NCI-H748 (cell line): ENCODE measurements at regions not wholly inside any gene's neighbourhood (a gene's known extent, or its start where the extent isn't known, plus 50 kb on each side); places are given as distances from the start of the nearest gene placed in this dataset.

ENCODE experiments used
- DNase-seq: peaks from one replicate; lab custom pipeline; 2025; ENCODE audit not compliant: unreplicated experiment; lab: John Stamatoyannopoulos, UW

DNA sequence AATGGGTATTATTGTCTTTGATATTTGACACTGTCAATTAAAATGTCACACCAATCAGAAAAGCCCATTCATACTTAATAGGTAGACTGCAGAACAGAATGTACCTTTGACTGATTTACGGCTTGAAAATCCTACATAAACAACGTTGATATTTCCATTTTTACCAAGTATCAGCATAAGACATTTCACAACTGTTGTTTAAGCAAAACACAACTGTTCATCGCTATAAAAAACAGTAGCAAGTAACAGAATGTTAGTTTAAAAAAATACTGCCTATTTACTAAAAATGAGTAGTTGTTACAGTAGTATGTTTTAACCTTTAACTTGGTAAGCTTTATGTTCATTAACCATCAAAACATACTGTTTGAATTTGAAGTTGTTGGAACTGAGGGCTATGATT, 1096.6 kb downstream of the PCDH17 start:
- DNase-seq = peak; percentile 68

DNA sequence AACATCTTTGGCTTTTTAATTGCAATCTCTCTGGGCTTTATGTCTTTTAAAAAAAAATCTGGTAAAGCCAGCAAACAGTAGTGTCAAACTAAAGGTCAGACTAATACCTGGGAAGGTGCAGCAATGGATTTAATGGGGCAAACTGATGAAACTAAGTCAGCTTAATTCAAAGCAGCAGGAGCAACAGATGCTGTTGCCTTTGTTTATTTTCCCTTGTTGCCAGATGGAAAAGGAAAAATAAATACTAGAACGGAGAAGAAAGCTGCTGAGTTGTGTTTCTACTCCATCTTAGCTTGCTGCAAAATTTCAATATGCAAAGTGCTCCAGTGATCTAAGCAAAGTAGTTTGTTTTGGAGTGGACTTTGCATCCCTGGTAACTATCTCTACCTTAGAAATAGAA, 1097.8 kb downstream of the PCDH17 start:
- DNase-seq = no peak

DNA sequence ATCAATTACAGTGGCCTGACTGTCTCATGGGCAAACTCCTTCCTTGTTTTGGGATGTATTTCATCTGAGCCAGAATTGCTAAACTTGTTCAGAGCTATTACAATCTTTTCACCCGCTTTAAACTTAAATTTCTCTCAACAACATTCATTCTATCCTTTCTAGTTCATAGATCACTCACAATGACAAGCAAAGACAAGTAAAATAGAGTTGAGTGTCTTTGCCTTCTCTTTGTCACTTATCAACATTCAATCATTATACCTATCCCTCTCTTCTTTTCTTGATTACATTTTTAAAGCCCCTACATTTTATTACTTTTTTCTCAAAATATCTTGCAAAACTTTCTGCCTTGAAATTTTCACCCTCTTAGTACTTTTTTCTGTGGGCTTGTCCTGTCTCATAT, 1113.1 kb downstream of the PCDH17 start:
- DNase-seq = no peak

DNA sequence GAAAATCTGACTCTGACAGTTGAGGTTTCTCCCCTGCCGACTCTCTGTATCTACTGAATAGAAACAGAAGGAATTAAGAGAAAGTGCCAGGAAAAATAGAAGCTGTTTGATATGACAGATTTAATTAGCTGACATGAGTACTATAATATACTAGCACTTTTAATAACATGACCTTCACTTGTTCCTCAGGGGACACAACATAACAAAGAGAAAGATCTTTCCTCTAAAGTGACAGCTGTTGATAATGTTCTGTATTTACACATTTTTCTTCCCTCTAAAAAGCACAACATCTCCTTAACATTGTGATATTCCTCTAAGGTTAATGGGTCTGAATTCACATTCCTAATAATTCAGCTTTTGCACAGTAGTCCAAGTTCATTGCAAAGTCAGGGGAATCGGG, 1136.0 kb downstream of the PCDH17 start:
- DNase-seq = no peak

DNA sequence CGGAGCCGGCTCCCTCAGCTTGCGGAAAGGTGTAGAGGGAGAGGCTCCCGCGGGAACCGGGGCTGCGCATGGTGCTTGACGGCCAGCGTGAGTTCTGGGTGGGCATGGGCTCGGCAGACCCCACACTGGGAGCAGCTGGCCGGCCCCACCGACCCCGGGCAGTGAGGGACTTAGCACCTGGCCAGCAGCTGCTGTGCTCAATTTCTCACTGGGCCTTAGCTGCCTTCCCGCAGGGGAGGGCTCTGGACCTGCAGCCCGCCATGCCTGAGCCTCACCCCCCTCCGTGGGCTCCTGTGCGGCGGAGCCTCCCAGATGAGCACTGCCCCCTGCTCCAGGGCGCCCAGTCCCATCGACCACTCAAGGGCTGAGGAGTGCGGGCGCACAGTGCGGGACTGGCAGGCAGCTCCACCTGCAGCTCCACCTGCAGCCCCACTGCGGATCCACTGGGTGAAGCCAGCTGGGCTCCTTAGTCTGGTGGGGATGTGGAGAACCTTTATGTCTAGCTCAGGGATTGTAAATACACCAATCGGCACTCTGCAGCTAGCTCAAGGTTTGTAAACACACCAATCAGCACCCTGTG, 1141.8 kb downstream of the PCDH17 start:
- DNase-seq = no peak

DNA sequence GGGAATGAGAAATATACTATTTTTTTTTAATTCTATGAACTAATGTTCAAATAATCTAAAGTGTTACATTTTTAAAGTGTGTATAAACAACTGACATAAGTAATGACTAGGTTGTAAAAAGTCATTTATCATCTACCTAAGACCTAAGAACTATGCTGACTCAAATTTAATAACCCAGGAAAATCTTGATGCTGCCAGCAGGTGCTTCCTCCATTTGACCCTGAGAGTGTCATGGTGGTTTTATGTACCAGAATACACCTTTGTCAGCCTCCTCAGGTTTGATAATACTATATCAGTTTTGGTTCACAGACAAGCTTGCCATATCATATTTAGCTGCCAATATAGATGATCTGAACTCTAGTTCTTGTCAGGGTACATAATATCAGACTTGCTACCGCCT, 1151.2 kb downstream of the PCDH17 start:
- no peak for DNase-seq

DNA sequence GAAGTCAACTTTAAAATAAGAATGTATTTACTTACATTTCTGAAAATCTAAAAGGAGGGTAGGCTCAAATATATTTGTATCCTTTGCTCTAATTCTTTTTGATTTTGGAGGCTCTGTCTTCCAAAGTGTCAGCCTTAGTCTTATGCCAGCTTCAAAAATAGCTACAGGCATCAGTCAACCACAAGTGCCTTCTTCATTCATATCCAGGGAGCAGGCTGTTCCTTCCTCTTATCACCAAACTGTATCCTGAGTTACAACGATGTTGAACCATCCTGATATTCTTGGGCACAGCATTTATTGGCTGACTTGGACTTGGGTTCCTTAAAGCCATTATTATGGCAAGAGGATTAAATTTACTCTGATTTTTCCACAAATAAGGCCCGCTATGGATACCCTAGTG, 1161.3 kb downstream of the PCDH17 start:
- DNase-seq = no peak

DNA sequence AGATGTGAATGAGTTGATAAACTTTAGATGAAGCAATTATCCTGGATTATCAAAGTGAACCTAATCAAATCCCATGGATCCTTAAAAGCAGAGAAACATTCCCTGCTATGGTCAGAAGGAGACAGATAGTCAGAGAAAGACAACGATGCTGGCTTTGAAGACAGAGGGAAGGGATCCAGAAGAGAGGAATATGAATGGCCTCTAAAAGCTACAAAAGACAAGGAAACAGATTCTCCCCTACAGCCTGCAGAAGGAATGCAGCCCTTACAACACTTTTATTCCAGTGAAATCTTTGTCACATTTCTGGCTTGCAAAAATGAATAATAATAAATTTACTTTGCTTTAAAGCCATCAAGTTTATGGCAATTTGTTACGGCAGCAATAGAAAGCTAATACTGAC, 1164.2 kb downstream of the PCDH17 start:
- no peak for DNase-seq

DNA sequence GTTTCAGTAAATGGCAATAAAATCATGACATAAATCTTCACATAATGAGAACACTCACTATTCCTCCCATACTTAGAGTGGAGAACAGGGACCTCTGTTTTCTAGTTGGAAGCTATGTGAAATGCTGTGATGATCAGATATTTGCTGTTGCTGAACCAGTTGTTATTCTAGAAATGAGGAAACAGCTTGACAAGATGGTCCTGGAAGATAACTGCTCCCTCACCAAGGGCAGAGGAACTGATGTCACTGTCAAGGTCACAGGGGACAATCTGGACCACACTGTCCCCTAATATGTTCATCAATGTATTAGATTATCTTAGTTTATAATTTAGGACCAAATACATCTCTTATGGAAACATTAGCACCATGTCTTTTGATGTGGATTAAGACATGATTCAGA, 1173.3 kb downstream of the PCDH17 start:
- no peak for DNase-seq

DNA sequence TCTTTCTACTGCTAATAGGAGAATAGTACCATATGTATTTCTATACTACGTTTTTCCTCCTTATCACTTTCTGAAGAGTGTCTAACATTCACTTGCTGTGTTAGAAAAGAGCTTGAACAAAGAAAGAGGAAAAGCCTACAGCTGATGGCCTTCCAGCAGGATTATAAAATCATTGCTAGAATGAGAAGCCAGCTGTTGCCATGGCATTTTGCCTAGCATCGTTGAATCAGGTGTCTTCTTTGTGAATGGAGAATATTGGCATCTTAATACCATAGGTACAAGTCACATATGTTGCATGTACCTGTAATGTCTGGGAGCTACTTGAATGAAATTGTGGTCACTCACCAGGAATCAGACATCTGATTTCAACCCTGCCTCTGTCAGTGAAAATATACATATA, 1174.9 kb downstream of the PCDH17 start:
- DNase-seq = peak; percentile 40

DNA sequence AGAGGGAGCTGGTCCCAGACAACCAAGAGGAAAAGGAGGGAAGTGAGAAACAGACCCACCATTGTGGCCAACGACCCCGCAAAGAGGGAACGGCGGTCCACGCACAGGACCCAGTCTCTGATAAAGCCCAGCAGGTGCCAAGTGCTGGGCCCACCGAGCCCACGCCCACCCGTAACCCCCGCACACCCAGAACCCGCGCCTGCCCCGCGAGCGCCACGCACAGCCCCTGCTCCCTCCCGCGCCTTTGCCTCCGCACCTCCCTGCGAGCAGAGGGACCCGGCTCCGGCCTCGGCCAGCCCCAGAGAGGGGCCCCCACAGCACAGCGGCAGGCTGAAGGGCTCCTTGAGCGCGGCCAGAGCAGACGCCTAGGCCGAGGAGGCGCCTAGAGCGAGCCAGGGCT, 1192.2 kb downstream of the PCDH17 start:
- no peak for DNase-seq

DNA sequence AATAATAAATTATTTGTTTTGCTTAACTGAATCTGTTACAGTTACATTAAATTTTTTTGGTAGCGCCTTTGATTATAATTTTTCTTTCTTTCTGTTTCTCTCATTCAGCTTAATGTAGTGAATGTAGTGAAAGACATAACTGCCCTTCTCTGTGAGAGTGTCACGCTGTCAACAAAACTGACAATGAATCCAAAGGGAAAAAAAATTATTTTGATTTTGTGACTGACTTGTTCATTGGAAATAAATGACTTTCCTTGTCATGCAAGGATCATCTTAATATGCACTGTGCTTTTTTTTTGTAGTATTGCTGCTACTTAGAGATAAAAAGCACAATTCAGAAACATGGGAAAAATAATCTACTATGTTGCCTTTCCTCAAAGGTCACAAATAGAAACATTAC, 1196.4 kb downstream of the PCDH17 start:
- DNase-seq = no peak

DNA sequence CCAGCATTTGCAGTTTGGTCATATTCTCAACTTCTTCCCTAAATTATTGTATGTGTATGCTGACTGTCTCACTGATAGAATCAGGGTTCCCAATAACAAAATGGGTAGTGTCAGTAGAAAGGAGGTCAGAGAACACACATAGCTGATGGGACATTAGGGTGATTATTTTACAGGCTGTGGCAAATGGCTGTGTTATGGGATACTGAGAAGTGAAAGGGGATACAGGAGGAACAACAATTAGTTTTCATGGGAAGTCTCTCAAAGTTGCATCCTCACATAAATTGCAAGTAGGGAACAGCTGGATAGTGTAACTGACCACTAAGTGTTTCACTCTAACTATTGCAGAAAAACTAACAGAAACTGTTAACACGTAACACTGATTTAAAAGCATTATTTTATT, 1199.3 kb downstream of the PCDH17 start:
- DNase-seq = no peak

DNA sequence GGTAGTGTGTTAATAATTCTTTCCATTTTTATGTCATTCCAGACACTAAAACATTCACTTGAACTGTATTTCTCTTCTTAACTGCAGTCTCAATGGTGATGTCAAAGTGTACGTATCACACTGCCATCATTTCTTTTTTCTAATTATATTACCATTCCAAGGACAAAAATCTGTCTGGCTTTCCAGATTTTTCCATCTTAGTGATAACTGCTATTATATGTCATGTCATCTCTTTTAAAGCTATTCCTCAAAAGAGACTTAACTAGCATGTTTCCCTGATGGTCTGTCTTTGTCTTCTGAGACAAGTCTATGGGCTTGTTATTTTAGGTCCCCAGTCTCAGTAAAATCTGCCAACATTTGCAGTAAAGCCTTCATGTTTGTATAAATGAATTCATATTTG, 1207.1 kb downstream of the PCDH17 start:
- no peak for DNase-seq

DNA sequence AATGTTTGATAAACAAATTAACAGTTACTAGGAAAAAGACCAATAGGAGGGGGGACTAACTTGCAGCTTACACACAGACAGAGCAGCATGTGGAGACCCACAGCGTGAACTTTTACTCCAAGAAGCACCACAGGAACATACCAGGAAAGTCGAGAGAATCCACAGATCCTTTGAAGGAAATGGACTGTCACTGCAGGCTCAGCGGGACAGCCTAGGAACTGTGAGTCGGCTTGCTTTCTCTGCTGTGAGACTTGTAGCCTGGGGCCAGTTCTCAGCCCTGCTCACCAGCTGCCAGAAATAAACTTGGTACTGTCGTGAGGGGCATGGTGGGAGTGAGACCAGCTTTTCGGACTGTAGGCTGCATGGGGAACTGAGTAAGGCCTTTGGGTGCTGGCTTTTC, 1211.5 kb downstream of the PCDH17 start:
- DNase-seq = no peak

DNA sequence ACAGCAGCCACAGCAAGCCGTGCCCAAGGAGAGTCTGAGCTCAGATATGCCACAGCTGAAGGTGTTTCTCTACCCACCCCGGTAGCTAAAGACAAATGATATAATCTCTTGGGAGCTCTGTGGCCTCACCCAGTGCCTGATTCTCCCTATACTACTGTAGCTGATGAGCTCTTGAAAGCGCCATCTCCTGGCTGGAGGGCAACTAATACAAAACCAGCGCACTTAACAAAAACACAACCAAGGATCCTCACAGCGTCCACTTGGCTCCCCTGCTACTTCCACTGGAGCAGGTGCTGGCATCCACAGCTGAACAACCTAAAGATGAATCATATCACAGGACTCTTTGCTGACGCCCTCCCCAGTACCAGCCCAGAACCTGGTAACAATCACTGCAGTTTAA, 1212.0 kb downstream of the PCDH17 start:
- DNase-seq = no peak

DNA sequence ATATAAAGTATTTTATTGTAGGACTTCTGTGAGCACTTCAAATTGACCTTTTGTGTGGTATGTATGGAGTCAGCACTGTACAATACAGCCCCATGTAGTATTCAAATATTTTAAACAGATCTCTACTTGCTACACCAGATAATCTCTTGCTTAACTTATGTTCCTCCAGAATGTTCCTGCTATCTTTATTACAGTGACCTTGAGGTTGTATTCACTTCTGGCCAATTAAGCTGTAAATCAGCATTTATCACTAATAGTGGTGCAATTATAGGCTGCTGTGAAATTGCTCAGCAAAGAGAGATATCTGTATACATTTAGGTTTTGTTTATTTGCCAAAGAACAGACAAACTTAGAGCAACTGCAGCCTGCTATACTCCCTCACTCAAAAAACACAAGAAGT, 1218.6 kb downstream of the PCDH17 start:
- DNase-seq = peak; percentile 61

DNA sequence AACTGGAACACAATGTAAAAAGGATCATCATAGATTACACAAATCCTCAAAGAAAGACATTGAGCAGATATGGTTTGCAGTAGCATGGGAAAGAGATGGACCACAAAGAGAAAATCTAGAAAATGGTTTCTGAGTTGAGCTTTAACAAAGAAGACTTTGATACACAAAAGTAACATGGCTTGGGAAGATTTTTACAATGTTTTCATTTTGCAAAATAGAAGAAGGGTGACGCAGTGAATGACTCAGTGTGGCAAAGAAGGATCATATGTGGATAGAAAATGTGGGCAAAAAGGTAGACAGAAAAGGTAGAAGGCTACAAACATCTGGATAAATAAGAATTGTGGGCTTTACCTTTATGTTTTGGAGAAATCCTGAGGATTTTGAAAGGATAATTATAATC, 1220.5 kb downstream of the PCDH17 start:
- DNase-seq = no peak

DNA sequence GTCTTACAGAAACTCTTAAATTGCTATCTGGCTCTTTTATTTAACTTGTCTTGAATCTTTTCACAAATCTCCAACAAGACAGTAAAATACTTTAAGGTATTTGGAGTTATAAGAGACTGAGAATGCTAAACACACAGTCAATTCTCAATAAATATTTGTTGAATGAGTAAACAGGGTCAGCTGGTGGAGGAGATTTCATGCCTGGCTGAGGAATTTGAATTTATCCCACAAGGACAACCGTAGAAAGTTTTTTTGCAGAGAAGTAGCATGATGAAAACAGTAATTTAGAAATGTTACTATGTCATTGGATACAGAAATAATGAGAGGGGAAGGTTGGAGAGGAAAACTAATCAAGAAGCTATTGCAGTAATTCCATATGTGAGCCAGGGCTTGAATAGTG, 1223.7 kb downstream of the PCDH17 start:
- DNase-seq = no peak

DNA sequence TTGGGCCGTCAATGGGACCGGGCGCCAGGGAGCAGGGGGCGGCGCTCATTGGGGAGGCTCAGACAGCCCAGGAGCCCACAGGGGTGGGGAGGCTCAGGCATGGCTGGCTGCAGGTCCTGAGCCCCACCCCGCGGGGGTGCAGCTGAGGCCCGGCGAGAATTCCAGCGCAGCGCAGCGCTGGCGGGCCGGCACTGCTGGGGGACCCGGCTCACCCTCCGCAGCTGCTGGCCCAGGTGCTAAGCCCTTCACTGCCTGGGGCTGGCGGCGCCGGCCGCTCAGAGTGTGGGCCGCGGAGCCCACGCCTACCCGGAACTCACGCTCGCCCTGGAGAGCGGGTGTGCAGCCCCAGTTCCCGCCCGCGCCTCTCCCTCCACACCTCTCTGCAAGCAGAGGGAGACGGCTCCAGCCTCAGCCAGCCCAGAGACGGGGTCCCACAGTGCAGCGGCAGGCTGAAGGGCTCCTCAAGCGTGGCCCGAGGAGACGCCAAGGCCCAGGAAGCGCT, 1227.4 kb downstream of the PCDH17 start:
- no peak for DNase-seq

DNA sequence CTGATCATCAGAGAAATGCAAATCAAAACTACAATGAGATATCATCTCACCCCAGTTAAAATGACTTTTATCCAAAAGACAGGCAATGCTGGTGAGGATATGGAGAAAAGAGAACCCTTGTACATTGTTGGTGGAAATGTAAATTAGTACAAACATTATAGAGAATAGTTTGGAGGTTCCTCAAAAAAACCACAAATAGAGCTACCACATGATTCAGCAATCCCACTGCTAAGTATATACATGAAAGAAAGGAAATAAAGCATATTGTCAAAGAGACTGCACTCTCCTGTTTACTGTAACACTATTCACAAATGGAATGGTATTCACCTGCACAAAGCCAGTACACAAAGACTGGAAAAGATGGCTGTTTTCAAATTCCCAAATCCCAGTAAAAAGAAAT, 1233.7 kb downstream of the PCDH17 start:
- DNase-seq = no peak

DNA sequence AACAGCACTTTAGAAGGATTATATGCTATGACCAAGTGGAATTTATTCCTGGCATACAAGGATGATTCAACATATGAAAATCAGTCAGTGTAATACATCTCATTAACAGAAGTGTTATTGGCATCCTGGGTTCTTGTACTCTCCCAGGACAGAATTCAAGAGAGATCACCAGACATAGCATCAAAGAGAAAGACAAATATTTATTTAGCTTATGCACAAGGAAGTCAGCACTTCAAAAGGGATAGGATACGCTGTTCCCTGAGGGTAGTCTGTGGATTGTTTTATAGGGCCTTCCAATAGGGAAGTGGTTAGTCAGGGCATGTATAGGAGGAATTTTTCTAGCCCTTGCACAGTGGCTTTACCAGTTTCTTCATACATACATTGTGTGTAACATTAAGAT, 1238.0 kb downstream of the PCDH17 start:
- DNase-seq = peak; percentile 60

DNA sequence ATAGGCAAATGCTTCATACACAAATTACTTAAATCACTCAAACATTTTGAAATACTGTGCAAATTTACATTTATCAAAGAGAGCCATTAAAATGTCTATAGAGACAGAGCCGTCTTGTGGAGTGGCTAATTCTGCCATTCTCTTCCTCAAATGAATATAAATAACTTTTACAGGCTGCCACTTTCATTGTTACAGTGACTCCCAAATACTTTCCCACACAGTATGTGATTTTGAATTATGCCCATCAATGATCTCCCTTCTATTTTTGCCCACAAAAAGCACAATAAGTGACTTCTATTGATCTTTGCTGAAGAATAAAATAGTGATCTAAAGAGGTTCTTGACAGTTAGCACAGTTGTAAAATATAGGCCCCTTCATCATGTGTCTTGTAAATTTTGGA, 1244.9 kb downstream of the PCDH17 start:
- peak; percentile 52 for DNase-seq

DNA sequence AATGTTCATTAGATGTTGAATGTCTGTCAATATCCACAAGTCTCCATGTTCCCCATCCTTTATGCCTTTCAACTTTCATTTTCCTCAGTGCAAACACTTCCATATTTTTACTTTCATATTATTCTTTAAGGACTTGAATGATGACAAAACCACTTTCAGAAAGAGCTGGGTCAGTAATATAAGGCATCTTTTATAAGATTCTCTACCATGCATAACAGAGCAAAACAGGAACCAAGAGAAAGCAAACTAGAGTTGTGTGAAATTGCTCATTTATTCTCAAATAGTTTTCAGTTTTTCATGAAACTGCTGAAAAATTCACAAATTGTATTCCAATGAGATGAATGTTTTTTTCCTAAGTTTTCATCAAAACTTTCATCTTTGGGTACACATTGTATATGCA, 1247.6 kb downstream of the PCDH17 start:
- DNase-seq = no peak
